ENCODE measurements at regions not wholly inside any gene's neighbourhood (a gene's known extent, or its start where the extent isn't known, plus 50 kb on each side); places are given as distances from the start of the nearest gene placed in this dataset.

DNA sequence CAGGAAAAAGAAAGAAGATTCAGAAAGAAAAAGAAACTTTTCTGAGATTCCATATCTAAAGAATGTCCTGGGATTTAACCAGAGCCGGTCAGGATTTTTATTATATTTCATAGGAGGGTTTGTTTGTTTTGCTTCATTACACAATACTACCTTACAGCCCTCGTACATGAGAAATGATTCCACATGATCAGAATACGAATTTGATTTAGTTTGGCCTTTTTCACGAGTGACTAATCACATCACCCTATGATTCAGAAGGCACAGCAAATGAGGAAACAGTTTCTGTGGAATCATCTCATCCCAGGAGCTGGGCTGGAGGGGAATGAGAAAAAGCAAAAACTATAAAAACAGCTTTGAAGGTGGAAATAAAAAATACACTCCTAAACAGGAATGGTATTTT is 54.7 kb upstream of the VWC2 start:
- no peak for TF ChIP-seq CTCF (IDR thresholded peaks at IDR 0.05)
- no peak for TF ChIP-seq POLR2A (IDR thresholded peaks at IDR 0.05)
